ENCODE measurements at regions not wholly inside any gene's neighbourhood (a gene's known extent, or its start where the extent isn't known, plus 50 kb on each side); places are given as distances from the start of the nearest gene placed in this dataset.

DNA sequence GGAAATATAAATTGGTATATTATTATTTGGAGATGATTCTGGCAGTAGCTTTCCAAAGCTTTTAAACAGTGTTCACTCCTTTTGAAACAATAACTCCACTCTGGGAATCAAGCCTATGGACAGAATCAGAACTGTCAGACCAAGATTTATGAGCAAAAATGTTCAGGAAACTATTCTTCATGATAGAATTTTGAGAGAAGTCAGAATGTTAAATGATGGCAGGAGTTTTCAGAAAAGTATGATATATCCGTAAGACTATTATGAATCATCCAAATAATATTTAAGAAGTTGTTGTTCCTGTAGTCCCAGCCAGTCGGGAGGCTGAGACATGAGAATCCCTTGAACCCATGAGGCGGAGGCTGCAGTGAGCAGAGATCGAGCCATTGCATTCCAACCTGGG, 50.5 kb upstream of the ADGRG2 start:
- no peaks in the 10 kb centered on the region for H3K9me3 Mint-ChIP-seq
- H3K4me3 Mint-ChIP-seq: no peak overlapping the region
- CTCF ChIA-PET: no interaction called here
- H3K36me3 Mint-ChIP-seq (ENCODE audit: low read depth): no peaks in the 10 kb centered on the region
- no peak for DNase-seq
- H3K4me1 Mint-ChIP-seq (ENCODE audit: low read depth): no peaks in the 10 kb centered on the region
- H3K27me3 Mint-ChIP-seq (ENCODE audit: low read depth): no peaks in the 10 kb centered on the region
- H3K27ac Mint-ChIP-seq: no peak overlapping the region
- intact Hi-C loops (cut with micrococcal nuclease): no loop called here

DNA sequence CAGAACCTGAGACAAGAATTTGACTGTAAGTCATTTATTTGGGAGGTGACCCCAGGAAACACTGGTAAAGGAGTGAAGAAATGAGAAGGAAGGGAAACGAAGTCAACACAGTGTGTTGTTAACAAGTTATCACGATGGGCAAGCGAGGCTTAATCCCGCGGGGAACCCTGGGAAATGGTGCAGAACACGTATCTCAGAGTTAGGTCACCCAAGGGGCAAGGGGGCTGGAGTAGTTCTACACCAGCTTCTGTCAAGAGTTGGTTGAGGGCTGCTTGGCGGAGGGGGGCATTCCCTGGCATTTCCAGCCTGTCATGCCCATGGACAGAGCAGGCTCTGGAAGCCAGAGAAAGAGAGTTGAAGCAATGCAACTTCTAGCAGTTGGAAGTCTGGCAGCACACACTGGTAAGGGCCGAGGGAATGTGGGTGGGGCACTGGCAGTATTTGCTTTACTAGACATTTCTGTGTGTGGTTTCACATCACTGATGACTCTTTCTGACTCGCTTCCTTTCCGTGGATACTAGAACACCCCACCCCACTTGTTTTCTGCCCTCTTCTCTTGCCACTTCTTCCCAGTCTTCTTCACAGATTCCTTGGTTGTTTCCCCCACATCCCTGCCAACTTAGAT, 52.2 kb upstream of the ADGRG2 start:
- Mint-ChIP-seq H3K9me3 (no peaks in the 10 kb centered on the region), H3K4me1 (ENCODE audit: low read depth) (no peaks in the 10 kb centered on the region), H3K36me3 (ENCODE audit: low read depth) (no peaks in the 10 kb centered on the region), H3K4me3 (no peak overlapping the region), H3K27ac (no peak overlapping the region), H3K27me3 (ENCODE audit: low read depth) (no peaks in the 10 kb centered on the region)
- intact Hi-C loops (cut with micrococcal nuclease): no loop called here
- no peak for DNase-seq
- CTCF ChIA-PET: no interaction called here

DNA sequence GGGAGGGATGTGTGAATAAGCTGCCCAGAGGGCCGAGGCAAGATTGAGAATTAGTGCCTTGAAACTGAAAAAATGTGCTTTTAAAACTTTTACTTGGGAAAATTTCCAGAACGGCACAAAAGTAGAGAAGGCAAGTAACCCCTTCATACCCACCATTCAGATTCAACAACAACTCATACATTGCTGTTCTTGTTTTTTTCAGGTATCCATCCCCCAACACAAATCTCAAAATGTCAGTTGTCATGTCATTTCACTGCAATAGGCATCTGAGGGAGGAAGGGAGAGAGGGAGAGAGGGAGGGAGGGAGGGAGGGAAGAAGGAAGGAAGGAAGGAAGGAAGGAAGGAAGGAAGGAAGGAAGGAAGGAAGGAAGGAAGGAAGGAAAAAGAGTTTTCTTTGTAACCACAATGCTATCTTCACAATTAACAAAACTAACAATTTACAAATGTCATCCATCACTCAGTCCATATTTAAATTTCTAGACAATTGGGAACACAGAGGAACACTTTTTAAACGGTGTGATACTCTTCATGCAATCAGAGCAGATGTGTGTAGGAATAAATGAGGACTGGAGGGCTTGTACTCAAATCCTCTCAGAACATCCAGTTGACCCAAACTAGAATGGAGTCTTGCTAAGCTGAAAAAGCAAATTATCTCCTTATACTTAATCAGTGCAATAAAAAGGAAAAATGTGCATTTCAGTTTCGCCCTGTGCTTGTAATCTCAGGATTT, 54.8 kb upstream of the ADGRG2 start:
- DNase-seq: no peak
- Mint-ChIP-seq H3K4me3 (no peak overlapping the region), H3K36me3 (ENCODE audit: low read depth) (no peaks in the 10 kb centered on the region), H3K9me3 (no peaks in the 10 kb centered on the region), H3K27me3 (ENCODE audit: low read depth) (no peaks in the 10 kb centered on the region), H3K27ac (no peak overlapping the region), H3K4me1 (ENCODE audit: low read depth) (no peaks in the 10 kb centered on the region)
- intact Hi-C loops (cut with micrococcal nuclease): no loop called here
- CTCF ChIA-PET: no interaction called here

DNA sequence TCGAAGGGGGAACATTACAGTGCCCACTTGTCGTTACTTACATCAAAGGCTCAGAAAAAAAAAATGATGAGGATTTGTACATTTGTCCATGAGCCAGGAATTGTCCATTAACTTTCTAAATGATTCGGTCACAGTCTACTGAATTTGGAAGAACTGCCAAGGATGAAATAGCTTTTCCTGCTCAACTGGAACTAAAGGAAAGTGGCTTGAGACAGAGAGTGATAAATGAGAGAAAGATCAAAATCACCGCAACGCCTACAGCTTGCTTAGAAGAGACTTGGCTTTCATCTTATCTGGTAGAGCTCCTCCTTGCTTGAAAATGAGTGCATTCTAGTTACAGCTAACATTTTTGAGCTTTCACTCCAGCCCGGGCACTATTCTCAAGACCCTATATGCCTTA, 55.5 kb upstream of the ADGRG2 start:
- CTCF ChIA-PET: no interaction called here

DNA sequence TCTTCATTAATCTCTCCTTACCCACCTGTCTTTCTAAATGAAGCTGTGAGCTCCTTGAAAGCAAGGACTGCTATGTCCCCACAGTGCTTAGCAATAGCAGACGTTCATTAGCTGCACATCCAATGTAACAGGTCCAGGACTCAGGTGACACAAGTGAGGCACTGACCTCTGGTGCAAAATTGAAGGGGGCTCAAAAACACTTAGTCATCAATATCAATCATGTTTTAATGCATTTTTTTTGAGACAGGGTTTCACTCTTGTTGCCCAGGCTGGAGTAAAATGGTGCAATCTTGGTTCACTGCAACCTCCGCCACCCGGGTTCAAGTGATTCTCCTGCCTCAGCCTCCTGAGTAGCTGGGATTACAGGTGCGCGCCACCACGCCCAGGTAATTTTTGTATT, 56.1 kb upstream of the ADGRG2 start:
- H3K4me3 Mint-ChIP-seq: no peak overlapping the region
- H3K27ac Mint-ChIP-seq: no peak overlapping the region
- DNase-seq: no peak
- H3K9me3 Mint-ChIP-seq: no peaks in the 10 kb centered on the region
- H3K4me1 Mint-ChIP-seq (ENCODE audit: low read depth): no peaks in the 10 kb centered on the region
- no peaks in the 10 kb centered on the region for H3K27me3 Mint-ChIP-seq (ENCODE audit: low read depth)
- intact Hi-C loops (cut with micrococcal nuclease): no loop called here
- CTCF ChIA-PET: interaction anchor here (0.6 kb wide), 1 partner anchor 717 kb away, joined by 5 read pairs; no protein-coding TSS in a partner anchor
- H3K36me3 Mint-ChIP-seq (ENCODE audit: low read depth): no peaks in the 10 kb centered on the region

More for the DNA sequence above, 55.5 kb upstream of the ADGRG2 start:
- Mint-ChIP-seq H3K36me3 (ENCODE audit: low read depth) (no peaks in the 10 kb centered on the region), H3K4me1 (ENCODE audit: low read depth) (no peaks in the 10 kb centered on the region), H3K27me3 (ENCODE audit: low read depth) (no peaks in the 10 kb centered on the region), H3K27ac (no peak overlapping the region), H3K9me3 (no peaks in the 10 kb centered on the region), H3K4me3 (no peak overlapping the region)
- no peak for DNase-seq
- intact Hi-C loops (cut with micrococcal nuclease): no loop called here

DNA sequence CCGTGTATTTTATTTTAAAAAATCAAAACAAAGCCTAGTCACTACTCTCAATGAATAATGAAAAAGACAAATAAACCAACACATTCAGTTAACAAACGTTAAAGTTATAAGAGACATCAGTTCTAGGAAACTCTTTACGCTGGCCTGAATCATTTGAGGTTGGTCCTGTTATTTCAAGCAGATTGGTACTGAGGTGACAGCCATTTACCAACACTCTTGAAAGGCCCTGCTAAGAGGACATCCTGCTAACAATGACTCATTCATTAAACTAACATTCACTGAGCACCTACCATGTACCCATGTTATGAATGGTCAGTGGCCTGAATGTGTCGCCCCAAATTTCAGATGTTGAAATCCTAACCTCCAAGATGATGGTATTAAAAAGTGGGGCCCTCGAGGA, 57.1 kb upstream of the ADGRG2 start:
- intact Hi-C loops (cut with micrococcal nuclease): no loop called here
- Mint-ChIP-seq H3K36me3 (ENCODE audit: low read depth) (no peaks in the 10 kb centered on the region), H3K9me3 (no peaks in the 10 kb centered on the region), H3K27ac (no peak overlapping the region), H3K4me1 (ENCODE audit: low read depth) (no peaks in the 10 kb centered on the region), H3K4me3 (no peak overlapping the region), H3K27me3 (ENCODE audit: low read depth) (no peaks in the 10 kb centered on the region)
- CTCF ChIA-PET: no interaction called here
- no peak for DNase-seq

DNA sequence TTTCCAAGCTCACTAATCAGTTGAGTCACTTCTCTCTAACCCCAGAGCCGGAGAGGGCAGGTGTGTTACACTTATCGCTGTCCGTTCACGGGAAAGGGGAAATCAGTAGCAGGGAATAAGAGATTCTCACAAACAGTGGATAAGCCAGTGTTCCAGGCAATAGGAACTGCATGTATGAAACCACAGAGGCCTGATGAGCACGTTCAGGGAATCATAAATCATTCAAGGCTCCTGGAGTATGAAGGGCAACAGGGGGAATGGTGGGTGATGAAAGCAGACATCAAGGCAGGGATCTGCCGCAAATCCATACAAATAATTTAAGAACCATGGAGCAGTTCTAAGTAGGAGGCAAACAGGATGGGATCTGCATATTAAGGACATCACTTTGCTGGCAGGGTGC, 59.1 kb upstream of the ADGRG2 start:
- no peak for DNase-seq
- Mint-ChIP-seq H3K4me3 (no peak overlapping the region), H3K4me1 (ENCODE audit: low read depth) (no peaks in the 10 kb centered on the region), H3K9me3 (no peaks in the 10 kb centered on the region), H3K36me3 (ENCODE audit: low read depth) (no peaks in the 10 kb centered on the region), H3K27me3 (ENCODE audit: low read depth) (no peaks in the 10 kb centered on the region), H3K27ac (no peak overlapping the region)
- intact Hi-C loops (cut with micrococcal nuclease): no loop called here
- CTCF ChIA-PET: no interaction called here

DNA sequence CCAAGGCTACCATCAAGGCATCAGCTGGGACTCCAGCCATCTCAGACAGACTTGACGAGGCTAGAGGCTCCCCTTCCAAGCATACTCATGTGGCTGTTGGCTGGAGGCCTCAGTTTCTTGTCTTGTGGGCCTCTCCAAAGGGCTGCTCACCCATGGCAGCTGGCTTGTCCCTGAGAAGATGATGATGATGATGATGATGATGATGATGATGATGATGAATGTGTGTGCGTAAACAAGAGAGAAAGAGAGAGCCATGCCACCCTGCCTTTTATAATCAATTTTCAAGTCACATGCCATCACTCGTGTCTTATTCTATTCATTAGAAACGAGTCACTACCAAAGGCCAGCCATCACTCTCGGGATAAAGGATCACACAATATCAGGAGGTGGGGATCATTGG, 60.5 kb upstream of the ADGRG2 start:
- no peaks in the 10 kb centered on the region for H3K36me3 Mint-ChIP-seq (ENCODE audit: low read depth)
- no peak overlapping the region for H3K4me3 Mint-ChIP-seq
- H3K27me3 Mint-ChIP-seq (ENCODE audit: low read depth): no peaks in the 10 kb centered on the region
- no peaks in the 10 kb centered on the region for H3K4me1 Mint-ChIP-seq (ENCODE audit: low read depth)
- DNase-seq: no peak
- no peaks in the 10 kb centered on the region for H3K9me3 Mint-ChIP-seq
- CTCF ChIA-PET: no interaction called here
- intact Hi-C loops (cut with micrococcal nuclease): no loop called here
- H3K27ac Mint-ChIP-seq: no peak overlapping the region

DNA sequence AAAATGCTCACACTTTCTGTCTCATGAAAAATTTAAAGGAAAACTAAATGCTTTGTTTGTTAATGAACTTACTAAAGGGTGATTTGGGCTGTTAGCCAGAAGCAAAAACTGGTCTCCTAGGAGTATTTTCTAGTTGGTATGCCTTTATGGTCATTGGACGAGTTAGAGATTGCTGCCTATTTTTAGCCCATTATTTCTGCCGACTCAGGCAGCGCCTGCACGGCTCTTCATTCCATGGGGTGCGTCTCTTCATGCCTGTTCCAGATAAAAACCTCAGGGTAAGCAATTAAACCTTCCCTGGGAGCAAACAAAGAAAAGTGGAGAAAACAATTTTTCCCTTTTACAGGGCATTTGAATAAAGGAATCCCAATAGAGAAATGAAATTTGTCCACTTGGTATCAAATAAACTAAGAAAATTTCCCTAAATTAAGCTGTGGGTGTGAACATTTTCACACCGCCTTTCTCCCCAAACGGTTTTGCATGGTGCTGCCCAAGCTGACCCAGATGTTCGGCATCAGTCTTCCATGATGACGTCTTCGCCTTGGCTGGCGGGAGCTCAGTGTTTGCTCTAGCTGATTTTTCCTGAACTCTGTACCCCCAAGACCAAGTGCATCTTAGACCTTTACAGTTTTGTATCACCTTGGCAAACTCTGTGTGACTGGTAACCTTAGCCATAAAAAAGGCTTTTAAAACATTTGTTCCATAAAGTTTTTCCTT, 61.7 kb upstream of the ADGRG2 start:
- CTCF ChIA-PET: interaction anchor here (0.7 kb wide), 1 partner anchor 785 kb away, joined by 3 read pairs; no protein-coding TSS in a partner anchor
- Mint-ChIP-seq H3K27me3 (ENCODE audit: low read depth) (no peaks in the 10 kb centered on the region), H3K4me3 (no peak overlapping the region), H3K4me1 (ENCODE audit: low read depth) (no peaks in the 10 kb centered on the region), H3K9me3 (no peaks in the 10 kb centered on the region), H3K36me3 (ENCODE audit: low read depth) (no peaks in the 10 kb centered on the region), H3K27ac (no peak overlapping the region)
- intact Hi-C loops (cut with micrococcal nuclease): no loop called here
- DNase-seq: no peak

DNA sequence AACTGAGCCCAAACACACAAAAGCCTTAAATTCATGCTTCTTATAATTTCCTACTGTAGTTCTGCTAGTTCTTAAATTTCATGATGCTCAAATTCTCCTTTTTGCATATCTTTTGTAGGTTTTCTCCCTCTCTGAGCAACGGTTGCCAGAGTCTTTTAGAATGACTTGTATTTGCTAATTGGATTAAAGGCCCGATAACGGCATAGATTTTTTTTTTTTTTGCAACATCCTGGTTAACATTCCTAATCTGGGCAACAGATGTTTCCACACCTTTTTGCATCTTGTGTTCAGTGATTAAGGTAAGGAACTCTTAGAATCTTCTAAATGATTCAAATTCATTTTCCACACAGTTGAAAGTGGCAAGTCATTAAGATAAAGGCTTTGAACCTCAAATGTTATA, 66.3 kb upstream of the ADGRG2 start:
- H3K36me3 Mint-ChIP-seq (ENCODE audit: low read depth): no peaks in the 10 kb centered on the region
- CTCF ChIA-PET: no interaction called here
- H3K4me3 Mint-ChIP-seq: no peak overlapping the region
- no peaks in the 10 kb centered on the region for H3K9me3 Mint-ChIP-seq
- H3K4me1 Mint-ChIP-seq (ENCODE audit: low read depth): no peaks in the 10 kb centered on the region
- intact Hi-C loops (cut with micrococcal nuclease): no loop called here
- no peaks in the 10 kb centered on the region for H3K27me3 Mint-ChIP-seq (ENCODE audit: low read depth)
- no peak overlapping the region for H3K27ac Mint-ChIP-seq
- no peak for DNase-seq

DNA sequence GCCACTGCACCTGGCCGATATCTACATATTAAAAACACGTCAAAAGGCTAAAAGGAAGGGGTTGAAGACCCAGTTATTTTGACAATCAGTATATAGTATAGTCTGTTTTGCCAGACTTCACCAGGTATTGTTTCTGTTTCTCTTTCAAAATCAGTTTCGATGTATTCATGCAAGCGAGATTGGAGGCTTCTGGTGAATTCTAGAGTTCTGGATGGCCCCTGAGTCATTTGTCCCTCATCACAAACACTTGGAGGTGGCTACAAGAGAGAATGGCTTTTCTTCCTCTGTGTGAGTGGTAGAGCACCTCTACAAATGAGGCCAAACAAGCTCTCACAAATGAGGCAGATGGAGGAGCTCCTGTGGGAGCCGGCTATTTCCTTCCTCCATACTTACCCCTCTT, 68.6 kb upstream of the ADGRG2 start:
- CTCF ChIA-PET: no interaction called here
- Mint-ChIP-seq H3K27me3 (ENCODE audit: low read depth) (no peaks in the 10 kb centered on the region), H3K36me3 (ENCODE audit: low read depth) (no peaks in the 10 kb centered on the region), H3K9me3 (no peaks in the 10 kb centered on the region), H3K4me1 (ENCODE audit: low read depth) (no peaks in the 10 kb centered on the region), H3K27ac (no peak overlapping the region), H3K4me3 (no peak overlapping the region)
- DNase-seq: no peak
- intact Hi-C loops (cut with micrococcal nuclease): loop anchor here (10.0 kb wide), 1 partner anchor 144 kb away; no protein-coding TSS in a partner anchor

DNA sequence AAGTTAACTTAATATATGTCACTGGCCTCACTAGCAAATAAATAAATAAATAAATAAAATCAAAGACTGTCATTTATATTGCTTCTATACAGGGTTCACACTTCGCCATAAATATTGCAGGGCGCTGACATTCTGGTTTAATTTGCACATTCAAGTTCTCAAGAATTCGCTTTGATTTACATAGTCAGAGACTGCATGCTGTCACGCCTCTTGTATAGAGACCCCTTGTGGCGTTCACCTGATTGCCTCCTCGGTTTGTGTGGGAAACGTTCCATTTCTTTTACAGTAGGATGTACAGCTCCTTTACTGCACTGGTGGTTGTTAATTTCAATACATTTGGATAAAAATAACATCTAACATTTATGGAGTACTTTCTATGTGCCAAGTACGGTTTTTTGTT, 71.3 kb upstream of the ADGRG2 start:
- no peak for DNase-seq
- intact Hi-C loops (cut with micrococcal nuclease): loop anchor here (10.0 kb wide), 1 partner anchor 141 kb away; no protein-coding TSS in a partner anchor
- Mint-ChIP-seq H3K36me3 (ENCODE audit: low read depth) (no peaks in the 10 kb centered on the region), H3K4me1 (ENCODE audit: low read depth) (no peaks in the 10 kb centered on the region), H3K4me3 (no peak overlapping the region), H3K27ac (no peak overlapping the region), H3K27me3 (ENCODE audit: low read depth) (no peaks in the 10 kb centered on the region), H3K9me3 (no peaks in the 10 kb centered on the region)
- CTCF ChIA-PET: interaction anchor here (0.6 kb wide), 1 partner anchor 485 kb away, joined by 6 read pairs; no protein-coding TSS in a partner anchor
